ENCODE measurements at regions not wholly inside any gene's neighbourhood (a gene's known extent, or its start where the extent isn't known, plus 50 kb on each side); places are given as distances from the start of the nearest gene placed in this dataset.

DNA sequence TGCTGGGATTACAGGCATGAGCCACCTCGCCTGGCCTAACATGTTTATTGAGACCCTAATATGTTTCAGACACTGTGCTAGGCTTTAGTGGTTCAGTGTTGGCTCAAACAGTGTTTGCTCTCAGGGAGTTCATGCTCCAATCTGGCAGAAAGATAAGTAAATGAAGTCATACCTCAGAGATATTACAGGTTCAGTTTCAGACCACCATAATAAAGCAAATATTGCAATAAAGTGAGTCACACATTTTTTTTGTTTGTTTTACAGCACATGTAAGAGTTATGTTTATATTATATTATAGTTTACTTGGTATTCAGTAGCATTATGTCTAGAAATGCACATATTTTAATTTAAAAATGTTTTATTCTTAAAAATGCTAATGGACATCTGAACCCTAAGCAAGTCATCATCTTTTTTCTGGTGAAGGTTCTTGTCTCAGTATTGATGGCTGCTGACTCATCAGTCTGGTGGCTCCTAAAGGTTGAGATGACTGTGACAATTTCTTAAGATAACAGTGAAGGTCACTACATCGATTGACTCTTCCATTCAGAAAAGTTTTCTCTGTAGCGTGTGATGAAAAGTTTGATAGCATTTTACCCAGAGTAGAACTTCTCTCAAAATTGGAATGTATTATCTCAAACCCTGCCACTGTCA is 243.0 kb upstream of the ANO5 start:
- TF ChIP-seq, protein P1, sequence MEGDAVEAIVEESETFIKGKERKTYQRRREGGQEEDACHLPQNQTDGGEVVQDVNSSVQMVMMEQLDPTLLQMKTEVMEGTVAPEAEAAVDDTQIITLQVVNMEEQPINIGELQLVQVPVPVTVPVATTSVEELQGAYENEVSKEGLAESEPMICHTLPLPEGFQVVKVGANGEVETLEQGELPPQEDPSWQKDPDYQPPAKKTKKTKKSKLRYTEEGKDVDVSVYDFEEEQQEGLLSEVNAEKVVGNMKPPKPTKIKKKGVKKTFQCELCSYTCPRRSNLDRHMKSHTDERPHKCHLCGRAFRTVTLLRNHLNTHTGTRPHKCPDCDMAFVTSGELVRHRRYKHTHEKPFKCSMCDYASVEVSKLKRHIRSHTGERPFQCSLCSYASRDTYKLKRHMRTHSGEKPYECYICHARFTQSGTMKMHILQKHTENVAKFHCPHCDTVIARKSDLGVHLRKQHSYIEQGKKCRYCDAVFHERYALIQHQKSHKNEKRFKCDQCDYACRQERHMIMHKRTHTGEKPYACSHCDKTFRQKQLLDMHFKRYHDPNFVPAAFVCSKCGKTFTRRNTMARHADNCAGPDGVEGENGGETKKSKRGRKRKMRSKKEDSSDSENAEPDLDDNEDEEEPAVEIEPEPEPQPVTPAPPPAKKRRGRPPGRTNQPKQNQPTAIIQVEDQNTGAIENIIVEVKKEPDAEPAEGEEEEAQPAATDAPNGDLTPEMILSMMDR (IDR thresholded peaks at IDR 0.05) = no peak
- TF ChIP-seq POLR2A (IDR thresholded peaks at IDR 0.05) = no peak

Measured in body of pancreas (tissue), 4 donors.